ENCODE measurements at regions not wholly inside any gene's neighbourhood (a gene's known extent, or its start where the extent isn't known, plus 50 kb on each side); places are given as distances from the start of the nearest gene placed in this dataset.

- in situ Hi-C loops (cut with MboI; ENCODE audit: low sequenced_read_pairs, unreplicated experiment), result no loop called here
- DNase-seq (ENCODE audit: low spot score), result no peak
- no peak for TF ChIP-seq CTCF (IDR thresholded peaks at IDR 0.05; ENCODE audit: borderline replicate concordance, control extremely low read depth, extremely low read depth, insufficient read depth, missing control alignments)
These were observed 450.2 kb upstream of the ZNF608 start for GRCh38 chr5:125196481-125197111.

GRCh38 chr5:125197321-125197720 is 450.9 kb upstream of the ZNF608 start:
- TF ChIP-seq CTCF (IDR thresholded peaks at IDR 0.05; ENCODE audit: borderline replicate concordance, control extremely low read depth, extremely low read depth, insufficient read depth, missing control alignments), result no peak
- in situ Hi-C loops (cut with MboI; ENCODE audit: low sequenced_read_pairs, unreplicated experiment), result no loop called here
- no peak for DNase-seq (ENCODE audit: low spot score)

GRCh38 chr5:125198270-125198974 is 452.0 kb upstream of the ZNF608 start:
- in situ Hi-C loops (cut with MboI; ENCODE audit: low sequenced_read_pairs, unreplicated experiment), result no loop called here
- TF ChIP-seq CTCF (IDR thresholded peaks at IDR 0.05; ENCODE audit: borderline replicate concordance, control extremely low read depth, extremely low read depth, insufficient read depth, missing control alignments), result no peak
- DNase-seq (ENCODE audit: low spot score), result no peak

- in situ Hi-C loops (cut with MboI; ENCODE audit: low sequenced_read_pairs, unreplicated experiment), result no loop called here
- no peak for DNase-seq (ENCODE audit: low spot score)
- TF ChIP-seq CTCF (IDR thresholded peaks at IDR 0.05; ENCODE audit: borderline replicate concordance, control extremely low read depth, extremely low read depth, insufficient read depth, missing control alignments), result no peak
These were observed 452.9 kb upstream of the ZNF608 start for GRCh38 chr5:125199373-125199772.

- in situ Hi-C loops (cut with MboI; ENCODE audit: low sequenced_read_pairs, unreplicated experiment), result no loop called here
- TF ChIP-seq CTCF (IDR thresholded peaks at IDR 0.05; ENCODE audit: borderline replicate concordance, control extremely low read depth, extremely low read depth, insufficient read depth, missing control alignments), result no peak
- no peak for DNase-seq (ENCODE audit: low spot score)
These were observed 453.8 kb upstream of the ZNF608 start for GRCh38 chr5:125199968-125200865.

GRCh38 chr5:125200866-125201373 is 454.5 kb upstream of the ZNF608 start:
- in situ Hi-C loops (cut with MboI; ENCODE audit: low sequenced_read_pairs, unreplicated experiment), result no loop called here
- no peak for DNase-seq (ENCODE audit: low spot score)
- TF ChIP-seq CTCF (IDR thresholded peaks at IDR 0.05; ENCODE audit: borderline replicate concordance, control extremely low read depth, extremely low read depth, insufficient read depth, missing control alignments), result no peak

Measured in GM13976 (cell line).